NCI-H748 (cell line): ENCODE measurements at regions not wholly inside any gene's neighbourhood (a gene's known extent, or its start where the extent isn't known, plus 50 kb on each side); places are given as distances from the start of the nearest gene placed in this dataset.

Experiments
- DNase-seq: peaks from one replicate; lab custom pipeline; 2025; ENCODE audit not compliant: unreplicated experiment; lab: John Stamatoyannopoulos, UW

GRCh38 chr11:110939471-110939870 lies 227.2 kb upstream of the ARHGAP20 start:
- DNase-seq: no peak

GRCh38 chr11:110935018-110935640 lies 222.9 kb upstream of the ARHGAP20 start:
- no peak for DNase-seq

- no peak for DNase-seq
Measured at GRCh38 chr11:110929129-110929528, 216.9 kb upstream of the ARHGAP20 start.

GRCh38 chr11:110928391-110928790 lies 216.2 kb upstream of the ARHGAP20 start:
- DNase-seq: peak; percentile 1

GRCh38 chr11:110921742-110922521 lies 209.7 kb upstream of the ARHGAP20 start:
- no peak for DNase-seq

- DNase-seq: no peak
Measured at GRCh38 chr11:110919241-110919922, 207.1 kb upstream of the ARHGAP20 start.

- DNase-seq: no peak
Measured at GRCh38 chr11:110918351-110918750, 206.1 kb upstream of the ARHGAP20 start.

- no peak for DNase-seq
Measured at GRCh38 chr11:110912437-110912836, 200.2 kb upstream of the ARHGAP20 start.

- DNase-seq: no peak
Measured at GRCh38 chr11:110910384-110910783, 198.1 kb upstream of the ARHGAP20 start.

GRCh38 chr11:110909336-110909735 lies 197.1 kb upstream of the ARHGAP20 start:
- DNase-seq: no peak

- peak; percentile 8 for DNase-seq
Measured at GRCh38 chr11:110908401-110909105, 196.3 kb upstream of the ARHGAP20 start.

GRCh38 chr11:110907629-110908028 lies 195.4 kb upstream of the ARHGAP20 start:
- no peak for DNase-seq

- DNase-seq: no peak
Measured at GRCh38 chr11:110903830-110904229, 191.6 kb upstream of the ARHGAP20 start.

GRCh38 chr11:110903378-110903777 lies 191.1 kb upstream of the ARHGAP20 start:
- no peak for DNase-seq

GRCh38 chr11:110901441-110901840 lies 189.2 kb upstream of the ARHGAP20 start:
- no peak for DNase-seq

- no peak for DNase-seq
Measured at GRCh38 chr11:110900426-110900825, 188.2 kb upstream of the ARHGAP20 start.

GRCh38 chr11:110897035-110897434 lies 184.8 kb upstream of the ARHGAP20 start:
- DNase-seq: no peak

GRCh38 chr11:110896358-110896757 lies 184.1 kb upstream of the ARHGAP20 start:
- no peak for DNase-seq

GRCh38 chr11:110894224-110894623 lies 182.0 kb upstream of the ARHGAP20 start:
- DNase-seq: no peak

- no peak for DNase-seq
Measured at GRCh38 chr11:110892741-110893285, 180.6 kb upstream of the ARHGAP20 start.

GRCh38 chr11:110891411-110891810 lies 179.2 kb upstream of the ARHGAP20 start:
- no peak for DNase-seq
